ENCODE measurements at regions not wholly inside any gene's neighbourhood (a gene's known extent, or its start where the extent isn't known, plus 50 kb on each side); places are given as distances from the start of the nearest gene placed in this dataset.

DNA sequence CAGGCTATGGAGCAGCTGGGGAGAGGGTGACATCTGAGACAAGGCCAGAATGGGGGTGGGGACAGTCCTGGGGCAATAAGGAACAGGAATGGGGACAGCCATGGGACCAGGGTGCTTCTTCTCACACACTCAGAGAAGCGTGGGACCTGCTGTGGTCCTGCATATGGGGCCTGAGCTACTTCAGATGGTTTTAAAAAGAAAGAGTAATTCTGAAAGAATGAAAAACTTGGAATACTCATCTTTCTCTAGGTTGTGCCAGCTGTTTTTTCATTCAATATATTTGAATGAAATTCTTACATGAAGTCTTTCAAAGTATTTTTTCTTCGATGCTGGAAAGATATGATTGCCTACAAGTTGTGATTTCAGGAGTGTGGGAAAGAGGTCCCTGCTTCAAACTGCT, 227.5 kb upstream of the APCDD1 start:
- H3K27me3 ChIP-seq (ENCODE audit: control insufficient read depth, insufficient read depth, low read length): no peaks in the 10 kb centered on the region
- CTCF ChIA-PET: no interaction called here
- intact Hi-C loops (cut with micrococcal nuclease): no loop called here

More for the DNA sequence above, 227.5 kb upstream of the APCDD1 start:
- no peak overlapping the region for H4K8ac ChIP-seq (ENCODE audit: low read depth in 2 of 2, low read length in 2 of 2)
- in situ Hi-C loops (cut with MboI; ENCODE audit: low sequenced_read_pairs) (no loop called here), dilution Hi-C loops (cut with HindIII; ENCODE audit: low sequenced_read_pairs, unreplicated experiment) (no loop called here)
- H3K4ac ChIP-seq (ENCODE audit: low read depth, low read length): no peak overlapping the region
- no peak overlapping the region for H3K9ac ChIP-seq (ENCODE audit: low read depth, low read length)
- no peak overlapping the region for H3K27ac ChIP-seq (ENCODE audit: insufficient read depth, low read length)
- no peak for ATAC-seq (ENCODE audit: low read depth)
- no peak overlapping the region for H3K4me3 ChIP-seq (ENCODE audit: insufficient read depth, low read depth, low read length)
- H3K4me1 ChIP-seq (ENCODE audit: control insufficient read depth, insufficient read depth, low read length): no peaks in the 10 kb centered on the region
- TF ChIP-seq, protein P1, sequence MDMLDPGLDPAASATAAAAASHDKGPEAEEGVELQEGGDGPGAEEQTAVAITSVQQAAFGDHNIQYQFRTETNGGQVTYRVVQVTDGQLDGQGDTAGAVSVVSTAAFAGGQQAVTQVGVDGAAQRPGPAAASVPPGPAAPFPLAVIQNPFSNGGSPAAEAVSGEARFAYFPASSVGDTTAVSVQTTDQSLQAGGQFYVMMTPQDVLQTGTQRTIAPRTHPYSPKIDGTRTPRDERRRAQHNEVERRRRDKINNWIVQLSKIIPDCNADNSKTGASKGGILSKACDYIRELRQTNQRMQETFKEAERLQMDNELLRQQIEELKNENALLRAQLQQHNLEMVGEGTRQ (IDR thresholded peaks at IDR 0.05; ENCODE audit: low read depth, low read length): no peak
- no peak for TF ChIP-seq CHD1 (IDR thresholded peaks at IDR 0.05; ENCODE audit: low read depth, low read length)
- no peak for TF ChIP-seq MAZ (IDR thresholded peaks at IDR 0.05; ENCODE audit: borderline replicate concordance, low read depth, low read length)
- H4K5ac ChIP-seq (ENCODE audit: low read depth, low read length): no peak overlapping the region
- WGBS, 2 experiments (ENCODE audit: extremely low coverage in 2 of 2, insufficient read length in 1 of 2): no CpG with 5 or more reads among the region's 2 CpGs
- H2AK5ac ChIP-seq (ENCODE audit: low read depth, low read length): no peak overlapping the region
- H3K56ac ChIP-seq (ENCODE audit: extremely low read depth, insufficient read depth, low read length): no peak overlapping the region
- no peak overlapping the region for H2BK20ac ChIP-seq (ENCODE audit: low read depth, low read length)
- H3K23ac ChIP-seq (ENCODE audit: low read depth, low read length): no peak overlapping the region
- H2BK15ac ChIP-seq (ENCODE audit: low read depth, low read length): no peak overlapping the region
- no peak overlapping the region for H3K18ac ChIP-seq (ENCODE audit: low read depth, low read length)
- H2BK120ac ChIP-seq (ENCODE audit: low read depth, low read length): no peak overlapping the region
- H4K20me1 ChIP-seq (ENCODE audit: insufficient read depth, low read length): no peaks in the 10 kb centered on the region
- no peaks in the 10 kb centered on the region for H3K9me1 ChIP-seq (ENCODE audit: insufficient read depth, low read length)
- H4K91ac ChIP-seq (ENCODE audit: insufficient read depth, low read depth, low read length): no peak overlapping the region
- H3K79me1 ChIP-seq (ENCODE audit: low read depth in 1 of 2, low read length in 2 of 2): no peaks in the 10 kb centered on the region
- no TSS peak for BruUV-seq (replicated peaks)
- H2AK9ac ChIP-seq (replicated peaks; ENCODE audit: low read depth, low read length, poor library complexity): no peak overlapping the region
- H3K4me2 ChIP-seq (ENCODE audit: low read depth, low read length): no peak overlapping the region
- H3K14ac ChIP-seq (replicated peaks; ENCODE audit: low read depth, low read length): no peak overlapping the region
- no peaks in the 10 kb centered on the region for H3K36me3 ChIP-seq (ENCODE audit: control insufficient read depth, insufficient read depth, low read length)
- peak overlapping the region; percentile 43 for H2AFZ ChIP-seq (replicated peaks; ENCODE audit: low read length, poor library complexity)
- POLR2A ChIA-PET (ENCODE audit: unreplicated experiment): no interaction called here
- H3K9me3 ChIP-seq (ENCODE audit: control insufficient read depth, insufficient read depth, low read length): peaks cover 21% of the 10 kb centered on the region
- DNase-seq: no peak
- H2BK5ac ChIP-seq (ENCODE audit: low read depth, low read length, poor library complexity, severe bottlenecking): no peak overlapping the region

Measured in IMR-90 (cell line).